ENCODE measurements at regions not wholly inside any gene's neighbourhood (a gene's known extent, or its start where the extent isn't known, plus 50 kb on each side); places are given as distances from the start of the nearest gene placed in this dataset.
"Not testable (repeated sequence)": the region's sequence is repeated elsewhere in the genome, so short reads cannot be mapped to it uniquely, and the experiment has no call there.

DNA sequence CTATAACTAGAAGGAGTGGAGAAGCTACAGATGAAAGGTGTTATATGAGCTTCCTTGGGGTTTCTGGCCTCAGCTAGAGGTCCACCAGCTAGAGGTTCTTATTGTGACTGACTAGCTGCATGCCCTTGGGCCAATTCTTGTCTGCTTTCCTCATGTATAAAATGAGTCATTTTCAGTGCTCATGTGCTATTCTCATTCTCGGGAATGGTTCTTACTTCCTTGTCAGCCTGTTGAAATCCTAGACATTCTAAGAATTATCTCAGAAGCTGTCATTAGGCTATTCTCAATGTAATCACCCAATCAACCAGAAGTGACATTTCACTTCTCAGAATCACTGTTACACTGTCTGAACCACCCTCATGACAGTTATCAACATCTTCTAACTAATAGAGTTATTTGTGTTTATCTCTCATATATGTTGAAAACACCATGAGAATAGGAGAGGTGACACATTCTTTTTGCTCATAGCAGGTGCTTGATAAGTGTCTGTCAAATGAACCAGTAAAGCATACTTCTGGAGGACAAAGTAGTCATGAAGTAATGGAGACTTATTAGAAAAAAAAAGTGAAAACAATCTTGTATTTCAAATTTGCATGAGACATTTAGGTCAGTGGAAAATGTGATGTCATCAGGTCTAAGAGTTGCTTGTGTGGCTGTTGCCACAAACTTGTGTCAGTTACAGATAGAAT, 122.8 kb upstream of the IVNS1ABP start:
- DNase-seq: no peak

DNA sequence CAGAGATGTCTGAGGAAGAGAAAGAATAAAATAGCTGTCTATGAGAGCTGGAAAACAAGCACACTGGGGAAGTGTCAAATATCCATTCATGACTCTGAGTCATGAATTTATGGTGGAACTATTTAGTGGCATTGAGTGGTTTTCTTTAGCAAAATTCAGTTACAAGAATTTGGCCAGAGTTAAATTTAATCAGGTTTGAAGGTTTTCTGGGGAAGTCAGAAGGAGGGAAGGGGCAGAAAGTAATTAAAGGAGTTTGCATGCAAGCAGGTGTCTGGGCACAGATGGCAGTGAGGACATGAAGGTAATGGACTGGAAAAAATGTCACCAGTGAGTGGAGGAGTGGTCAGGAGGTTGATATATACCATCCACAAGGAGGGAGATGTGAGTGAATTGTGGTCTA, 121.9 kb upstream of the IVNS1ABP start:
- no peak for DNase-seq

DNA sequence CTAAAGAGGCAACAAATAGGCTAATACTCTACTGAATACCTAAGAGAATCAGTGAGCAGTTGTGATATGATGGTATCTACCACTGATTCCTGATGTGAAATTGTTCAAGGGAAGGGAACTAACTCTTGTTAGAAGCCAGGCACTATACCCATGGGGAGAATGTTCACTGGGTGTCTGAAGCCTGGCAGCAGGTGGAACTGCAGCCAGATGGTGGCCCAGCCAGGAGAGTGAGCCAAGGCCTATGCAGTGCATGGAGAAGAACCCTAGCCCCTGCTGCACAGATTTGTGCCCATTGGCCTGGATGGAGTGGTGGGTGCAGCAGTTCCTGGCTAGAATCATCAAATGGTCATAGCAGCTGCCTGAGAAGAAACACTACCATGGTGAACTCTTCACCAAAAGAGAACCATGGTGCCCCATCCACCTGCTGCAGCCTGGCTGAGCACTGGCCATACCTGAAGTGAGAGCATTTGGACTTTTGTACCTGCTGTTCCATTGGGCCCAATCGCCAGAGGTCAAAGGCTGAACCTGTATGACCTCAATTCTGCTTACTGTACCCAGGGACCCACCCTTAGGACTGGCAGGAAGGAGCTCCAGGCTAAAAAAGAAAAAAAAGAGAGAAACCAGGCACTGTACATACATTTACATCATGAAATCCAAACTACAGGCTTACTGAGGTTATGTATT, 118.8 kb upstream of the IVNS1ABP start:
- DNase-seq: no peak

DNA sequence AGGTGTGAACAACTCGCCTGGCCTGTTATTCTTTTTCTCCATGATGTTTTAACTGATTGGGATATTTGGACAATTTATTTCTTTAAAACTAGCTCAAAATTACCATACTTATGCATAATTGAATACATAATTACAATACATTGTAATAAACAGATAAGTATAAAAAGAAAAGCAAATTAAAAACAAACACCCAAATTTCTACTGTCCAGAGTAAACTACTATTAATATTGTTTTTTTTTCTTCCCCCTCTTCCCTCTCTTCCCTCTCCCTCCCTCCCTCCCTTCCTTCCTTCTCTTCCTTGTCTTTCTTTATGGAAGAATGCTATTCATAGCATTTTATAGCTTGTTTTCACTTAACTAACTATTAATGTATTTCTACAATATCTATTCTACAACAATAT, 117.7 kb upstream of the IVNS1ABP start:
- DNase-seq: no peak

DNA sequence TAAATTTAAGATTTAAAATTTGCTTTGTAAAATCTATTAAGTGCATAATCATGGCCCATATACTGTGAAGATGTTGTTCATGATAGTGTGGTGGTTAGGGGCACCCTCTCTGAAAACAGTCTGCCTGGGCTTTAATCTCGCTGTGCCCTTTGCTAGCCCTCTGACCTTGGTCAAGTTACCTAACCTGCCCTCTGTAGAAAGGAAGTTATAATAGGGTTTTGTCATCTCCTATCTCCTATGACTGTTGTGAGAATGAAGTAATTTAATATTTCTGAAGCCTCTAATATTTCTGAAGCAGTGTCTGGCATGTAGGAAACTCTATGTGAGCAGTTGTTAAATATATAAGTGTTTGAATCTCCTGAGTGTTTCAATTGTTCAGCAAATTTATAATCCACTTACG, 116.6 kb upstream of the IVNS1ABP start:
- DNase-seq: no peak

DNA sequence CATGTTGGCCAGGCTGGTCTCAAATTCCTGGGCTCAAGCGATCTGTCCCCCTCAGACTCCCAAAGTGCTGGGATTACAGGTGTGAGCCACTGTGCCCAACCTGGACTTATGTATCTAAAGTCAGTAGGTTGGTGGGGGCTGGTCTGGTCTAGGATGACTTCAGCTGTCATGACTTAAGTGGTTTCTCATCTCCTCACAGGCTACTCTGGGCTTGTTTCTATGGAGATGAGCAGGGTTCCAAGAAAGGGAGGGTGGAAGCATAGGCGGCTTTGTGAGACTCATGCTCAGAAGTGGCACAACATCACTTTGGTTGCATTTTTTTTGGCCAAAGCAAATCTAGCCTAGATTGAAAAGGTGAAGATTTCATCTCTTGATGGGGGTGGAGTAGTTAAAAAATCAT, 115.9 kb upstream of the IVNS1ABP start:
- no peak for DNase-seq

DNA sequence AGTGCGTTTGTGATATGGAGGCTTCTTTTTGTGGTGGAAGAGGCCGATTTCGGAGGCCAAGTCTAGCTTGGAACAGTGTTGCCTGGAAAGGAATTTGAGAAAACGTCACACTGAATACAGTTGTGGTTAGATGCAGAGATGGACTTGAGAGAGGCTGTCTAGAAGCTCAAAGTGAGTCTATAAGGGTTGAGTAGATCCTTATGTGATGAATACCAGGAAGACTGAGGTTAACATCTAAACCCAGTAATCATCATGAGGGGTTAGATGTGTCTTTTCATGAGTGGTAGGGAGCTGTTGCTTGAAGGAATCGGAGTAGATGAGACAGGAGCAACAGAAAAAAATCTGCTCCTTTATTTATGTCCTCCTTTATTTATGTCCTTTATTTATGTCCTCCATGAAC, 114.6 kb upstream of the IVNS1ABP start:
- DNase-seq: no peak

DNA sequence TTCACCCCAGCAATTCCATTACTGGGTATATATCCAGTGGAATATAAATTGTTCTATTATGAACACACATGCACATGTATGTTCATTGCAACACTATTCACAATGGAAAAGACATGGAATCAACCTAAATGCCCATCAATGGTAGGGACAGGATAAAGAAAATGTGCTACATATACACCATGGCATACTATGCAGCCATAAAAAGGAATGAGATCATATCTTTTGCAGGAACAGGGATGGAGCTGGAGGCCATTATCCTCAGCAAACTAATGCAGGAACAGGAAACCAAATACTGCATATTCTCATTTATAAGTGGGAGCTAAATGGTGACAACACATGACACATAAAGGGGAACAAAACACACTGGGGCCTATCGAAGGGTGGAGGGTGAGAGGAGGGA, 112.6 kb upstream of the IVNS1ABP start:
- DNase-seq: not testable (repeated sequence)

DNA sequence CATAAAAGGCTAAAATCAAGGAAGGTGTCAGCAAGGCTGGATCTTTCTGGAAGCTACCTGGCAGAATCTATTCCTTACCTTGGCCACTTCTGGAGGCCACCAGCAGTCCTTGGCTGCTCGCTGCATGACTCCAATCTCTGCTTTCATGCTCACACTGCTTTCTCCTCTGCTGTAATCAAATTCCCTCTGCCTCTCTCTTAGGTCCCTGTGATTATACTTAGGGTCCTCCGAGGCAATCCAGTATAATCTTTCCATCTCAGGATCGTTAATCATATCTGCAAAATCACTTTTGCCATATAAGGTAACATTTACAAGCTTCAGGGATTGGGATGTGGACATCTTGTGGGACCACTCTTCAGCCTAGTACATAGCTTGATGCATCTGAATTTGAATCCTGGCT, 110.7 kb upstream of the IVNS1ABP start:
- no peak for DNase-seq

DNA sequence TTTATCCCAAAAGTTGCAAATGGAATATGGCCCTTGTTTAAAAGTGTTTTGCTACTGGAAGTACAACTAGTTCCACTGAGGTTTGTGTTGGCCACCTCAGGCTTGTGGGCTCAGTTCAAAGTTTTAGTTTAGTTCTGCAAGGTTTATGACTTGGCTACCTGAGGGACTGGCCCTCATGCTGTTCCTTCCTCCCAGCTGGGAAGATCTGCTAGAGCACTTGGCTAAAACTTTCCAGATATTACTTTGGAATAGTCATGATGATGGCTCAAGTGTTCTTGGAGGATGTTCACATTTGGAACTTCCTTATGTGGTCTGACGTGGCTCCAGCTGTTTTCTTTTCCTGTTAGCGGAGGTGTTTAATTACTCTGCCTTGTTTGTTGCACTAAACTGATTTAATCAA, 110.2 kb upstream of the IVNS1ABP start:
- DNase-seq: no peak

DNA sequence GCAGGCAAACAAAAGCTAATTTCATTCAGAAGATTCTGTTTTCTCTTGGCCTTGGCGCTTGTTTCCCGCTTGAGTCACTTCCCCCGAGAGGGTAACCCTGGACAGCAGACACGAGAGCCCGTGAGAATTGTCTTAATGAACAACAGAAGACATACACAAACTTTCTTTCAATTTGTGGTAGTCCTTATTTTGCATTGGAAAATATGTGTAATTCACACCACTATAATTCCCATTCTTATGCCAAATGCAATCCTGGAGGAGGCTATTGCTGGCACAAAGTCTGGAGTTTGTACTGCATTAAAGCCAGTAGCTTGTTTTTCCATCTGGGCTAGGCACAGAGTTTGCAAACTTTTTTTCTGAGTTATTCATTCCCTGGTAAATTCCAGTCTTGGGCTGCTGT, 109.8 kb upstream of the IVNS1ABP start:
- no peak for DNase-seq

DNA sequence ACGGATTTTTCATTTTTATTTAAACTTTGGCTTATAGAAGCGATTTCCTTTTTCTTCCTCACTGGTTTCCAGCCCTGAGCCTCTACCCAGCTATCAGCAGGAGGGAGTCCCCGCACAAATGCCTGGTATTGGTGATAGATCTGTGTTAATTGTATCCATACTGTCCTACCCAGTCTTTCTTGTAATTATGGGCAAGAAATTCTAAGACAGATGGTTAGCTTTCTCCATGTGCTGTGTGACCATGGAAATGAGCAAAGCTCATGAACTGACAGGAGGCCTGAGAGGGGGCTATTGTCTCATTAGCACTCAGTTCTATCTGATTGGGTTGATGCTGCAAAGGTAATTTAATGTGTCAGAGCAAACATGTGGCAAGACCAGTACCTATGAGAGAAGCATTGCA, 108.1 kb upstream of the IVNS1ABP start:
- no peak for DNase-seq

DNA sequence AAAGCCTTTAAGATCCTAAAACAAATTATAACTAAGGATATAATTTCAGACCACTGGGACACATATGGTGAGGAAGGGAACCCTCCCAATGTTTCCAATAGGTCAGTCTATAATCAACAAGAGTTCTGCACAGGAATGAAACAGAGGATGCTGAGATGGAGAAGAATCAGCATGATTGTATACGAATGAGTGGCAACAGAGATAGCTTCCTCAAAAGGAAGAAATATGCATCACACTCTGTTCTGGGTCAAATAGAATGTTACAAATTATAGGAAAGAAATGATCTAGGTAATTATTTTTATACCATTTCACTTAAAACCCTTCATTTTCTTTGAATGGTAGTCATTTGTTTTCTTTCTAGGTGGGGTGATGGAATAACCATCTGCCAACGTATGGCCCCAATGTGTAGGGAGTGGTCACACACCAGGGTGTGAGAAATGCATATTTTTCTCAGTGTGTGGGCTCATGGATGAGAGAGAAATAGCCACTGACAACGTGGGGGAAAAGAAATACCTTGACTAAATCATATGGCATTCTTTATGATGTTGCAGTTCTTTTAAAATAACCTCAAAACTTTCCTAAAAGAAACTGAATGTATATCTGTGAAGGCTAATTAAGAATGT, 104.6 kb upstream of the IVNS1ABP start:
- no peak for DNase-seq

DNA sequence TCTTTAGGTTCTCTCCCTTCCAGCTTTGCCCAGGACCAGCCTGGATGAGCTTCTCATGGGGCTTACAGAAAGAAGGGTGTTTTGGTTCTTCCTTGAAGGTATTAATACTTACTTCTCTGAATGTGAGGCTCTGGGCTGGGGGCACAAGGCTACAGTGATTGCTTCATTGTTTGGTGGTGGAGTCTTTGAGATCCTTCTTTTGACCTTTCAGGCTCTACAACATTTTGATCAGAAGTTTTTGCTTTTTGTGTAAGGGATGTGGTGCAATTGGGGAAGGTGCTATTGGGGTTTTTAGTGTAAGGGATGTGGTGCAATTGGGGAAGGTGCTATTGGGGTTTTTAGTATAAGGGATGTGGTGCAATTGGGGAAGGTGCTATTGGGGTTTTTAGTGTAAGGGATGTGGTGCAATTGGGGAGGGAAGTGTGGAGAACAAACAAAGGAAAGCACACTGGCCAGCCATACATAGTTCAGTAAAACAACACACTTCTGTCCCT, 103.6 kb upstream of the IVNS1ABP start:
- no peak for DNase-seq

DNA sequence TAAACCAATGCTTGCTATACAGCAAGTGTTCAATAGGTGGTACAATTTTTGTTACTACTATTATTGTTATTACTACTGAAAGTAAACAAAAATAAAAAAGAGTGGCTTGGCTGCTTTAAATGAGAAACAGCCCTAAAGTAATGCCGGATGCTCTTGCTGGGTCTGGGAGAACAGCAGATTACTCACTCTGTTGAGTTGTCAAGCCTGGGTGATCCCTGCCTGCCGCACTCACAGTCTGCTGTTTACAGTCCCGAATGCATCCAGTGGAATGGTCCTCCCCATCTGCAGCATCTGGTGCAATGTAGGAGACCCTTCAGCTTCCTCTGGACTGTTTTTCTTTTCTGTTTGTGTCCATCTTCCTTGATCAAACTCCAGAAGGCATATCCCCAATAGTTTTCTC, 102.7 kb upstream of the IVNS1ABP start:
- DNase-seq: no peak

DNA sequence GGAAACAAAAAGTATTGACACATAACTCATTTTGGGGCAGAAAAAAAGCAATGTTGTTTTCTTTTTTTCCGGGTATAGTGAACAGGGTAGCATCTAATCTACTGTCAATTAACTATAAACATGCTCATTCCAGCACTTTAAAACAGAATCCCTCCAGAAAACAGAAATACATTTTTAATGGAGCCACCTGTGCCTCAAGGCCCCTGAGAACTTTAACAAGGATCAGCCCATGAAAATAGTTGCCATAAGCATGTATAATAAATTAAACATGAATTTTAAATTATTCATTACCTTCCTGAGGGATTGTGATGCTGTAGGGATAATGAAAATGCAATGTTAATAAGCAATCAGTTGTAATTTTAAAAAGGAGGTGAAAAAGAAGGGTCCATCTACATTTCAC, 101.4 kb upstream of the IVNS1ABP start:
- no peak for DNase-seq

DNA sequence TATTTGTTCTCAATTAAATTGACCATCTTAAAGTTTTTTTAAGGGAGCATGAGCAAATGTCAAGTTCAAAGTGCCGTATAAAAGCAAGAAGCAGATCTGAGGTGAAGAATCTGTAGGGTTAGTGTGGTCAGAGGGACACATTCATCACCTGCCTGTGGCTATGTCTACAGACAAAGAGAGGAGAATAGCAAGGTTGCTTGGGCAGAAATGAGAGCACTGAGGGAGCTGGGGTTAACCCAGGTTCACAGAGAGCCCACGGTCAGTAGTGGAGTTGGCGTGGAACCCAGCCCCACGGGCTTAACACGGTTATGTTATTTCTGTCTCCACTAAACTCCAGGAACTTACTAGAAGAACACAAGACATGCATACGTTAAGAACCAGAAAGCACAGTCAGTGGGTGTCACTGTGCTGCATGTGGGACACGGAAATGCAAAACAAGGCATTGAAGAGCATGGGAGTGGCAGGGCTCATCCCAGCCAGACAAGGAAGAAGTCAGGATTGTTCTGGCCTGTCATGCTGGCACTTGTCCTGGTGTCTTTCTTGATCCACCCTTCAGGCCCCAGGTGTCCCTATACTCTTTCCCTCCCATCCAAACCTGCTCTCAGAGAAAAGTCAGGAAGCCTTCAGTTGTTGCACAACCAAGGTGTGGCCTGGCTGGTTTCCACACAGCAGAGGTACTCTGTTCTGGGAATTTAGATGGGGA, 95.5 kb upstream of the IVNS1ABP start:
- no peak for DNase-seq

DNA sequence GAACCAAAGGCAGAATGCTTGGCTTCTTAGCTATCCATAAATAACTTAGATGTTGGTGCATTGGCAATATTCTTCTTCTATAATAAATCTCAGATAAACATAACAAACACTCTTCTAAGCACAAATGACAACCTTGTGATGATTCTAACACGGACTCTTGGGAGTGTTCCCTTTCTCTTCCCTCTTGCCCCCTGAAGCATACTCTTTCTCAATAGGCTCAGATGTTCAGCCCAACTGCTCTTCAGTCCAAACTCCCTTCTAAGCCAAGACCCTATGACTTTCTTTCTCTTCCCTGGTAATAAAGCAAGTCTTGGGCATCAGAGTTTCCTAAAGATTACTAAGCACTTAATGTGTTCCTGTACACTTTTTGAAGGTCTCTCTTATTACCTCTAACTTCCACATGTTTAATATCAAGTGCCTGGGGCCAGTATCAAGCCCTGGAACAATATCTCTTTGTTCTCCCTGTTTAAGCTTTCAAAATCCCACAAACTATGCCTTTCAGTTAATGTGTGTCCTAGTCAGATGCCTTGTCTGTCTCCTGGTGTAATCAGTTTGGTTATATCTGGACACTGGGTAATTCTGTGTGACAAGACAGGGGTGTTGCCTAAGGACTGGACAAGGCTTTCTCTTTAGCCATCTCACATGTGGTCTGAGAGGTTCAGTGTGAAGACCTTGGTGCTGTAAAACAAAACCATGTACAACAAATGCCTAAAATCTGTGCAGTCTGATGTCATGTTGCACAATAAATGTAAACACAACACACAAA, 92.9 kb upstream of the IVNS1ABP start:
- no peak for DNase-seq

DNA sequence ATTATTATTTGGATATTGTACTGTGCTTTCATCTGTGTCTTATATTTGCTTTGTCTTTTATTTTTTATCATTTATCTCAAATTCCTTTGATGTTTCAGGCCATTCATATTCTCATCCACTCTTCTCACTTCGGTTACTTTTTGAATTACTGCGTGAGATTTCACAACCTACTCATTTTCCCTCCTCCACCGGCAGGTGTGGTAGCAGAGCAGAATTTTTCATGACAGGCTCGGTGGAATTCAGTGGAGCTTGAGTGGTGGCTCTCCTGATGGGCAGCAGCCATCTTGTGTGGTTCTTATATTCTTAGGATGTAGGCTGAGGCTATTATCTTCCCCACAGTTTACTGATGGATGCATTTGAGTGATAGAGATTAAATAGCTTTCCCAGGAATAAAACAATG, 92.3 kb upstream of the IVNS1ABP start:
- no peak for DNase-seq

DNA sequence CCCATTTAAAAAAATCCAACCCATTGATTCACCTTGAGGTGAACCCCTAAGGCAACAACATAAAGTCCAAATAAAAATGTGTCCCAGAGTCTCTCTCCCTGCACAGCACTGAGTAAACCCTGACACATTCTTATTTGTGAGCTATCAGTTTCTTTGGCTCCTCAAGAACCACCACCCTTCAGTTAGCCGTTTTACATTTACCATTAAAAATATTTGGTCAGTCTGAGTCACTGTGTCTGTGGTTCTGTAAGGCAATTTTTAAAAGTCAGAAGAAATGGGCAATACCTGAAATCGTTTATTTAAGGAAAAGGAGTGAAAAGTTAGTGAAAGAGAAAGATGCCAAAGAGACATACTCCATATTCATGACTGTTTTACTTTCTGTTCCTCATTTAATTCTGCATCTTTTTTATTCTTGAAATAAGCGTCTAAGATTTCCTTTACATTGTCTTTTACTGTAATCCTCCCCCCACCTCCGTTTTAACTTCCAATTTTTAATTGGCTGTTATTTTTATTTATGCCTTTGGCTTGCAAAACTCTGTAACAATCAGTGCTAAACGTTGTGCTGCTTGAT, 91.7 kb upstream of the IVNS1ABP start:
- DNase-seq: no peak

DNA sequence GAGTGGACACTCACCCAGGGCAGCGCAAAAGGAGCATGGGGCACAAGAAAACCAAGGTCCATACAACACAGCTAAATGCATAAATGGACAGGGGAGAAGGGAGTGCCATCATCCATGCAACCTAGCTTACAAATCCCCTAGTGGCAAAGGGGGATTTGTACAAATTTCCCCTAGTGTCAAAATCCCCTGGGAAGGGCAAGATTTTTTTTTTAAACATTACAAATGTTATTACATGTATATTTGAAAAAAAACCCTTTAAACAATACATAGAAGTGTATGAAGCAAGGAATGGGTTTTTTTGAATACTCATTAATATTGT, 89.6 kb upstream of the IVNS1ABP start:
- no peak for DNase-seq

All from hypothalamus (tissue), 51 donors.